ENCODE measurements at regions not wholly inside any gene's neighbourhood (a gene's known extent, or its start where the extent isn't known, plus 50 kb on each side); places are given as distances from the start of the nearest gene placed in this dataset.

- 0 out of 2 replicates have a peak, but pooled peaks cover 2% of the 10 kb centered on the region for H3K9me3 ChIP-seq (replicated peaks; ENCODE audit: control insufficient read depth, insufficient read depth, low read depth, low read length)
Observed at GRCh38 chr12:71233083-71233482, 75.3 kb upstream of the TSPAN8 start.

GRCh38 chr12:71230542-71230941 is 72.7 kb upstream of the TSPAN8 start:
- Histone ChIP-seq H3K27ac (ENCODE audit: extremely low read depth, low read depth, low read length) (no peak overlapping the region), H3K4me1 (replicated peaks in 1 of 2; ENCODE audit: control insufficient read depth in 2 of 2, insufficient read depth in 2 of 2, low read length in 2 of 2) (peaks cover 4 to 6% of the 10 kb centered on the region in 2 experiments; a peak in 3 of 5 replicates), H3K36me3 (ENCODE audit: control insufficient read depth, insufficient read depth, low read length) (no peaks in the 10 kb centered on the region), H3K79me2 (ENCODE audit: control insufficient read depth, insufficient read depth, low read length) (no peaks in the 10 kb centered on the region), H3K4me3 (no peak overlapping the region), H3K9ac (ENCODE audit: insufficient read depth in 1 of 2, low read depth in 2 of 2, low read length in 2 of 2) (no peak overlapping the region), H3K27me3 (ENCODE audit: control insufficient read depth in 2 of 2, insufficient read depth in 2 of 2, low read length in 2 of 2) (no peaks in the 10 kb centered on the region), H4K20me1 (replicated peaks; ENCODE audit: control insufficient read depth, insufficient read depth, low read length) (no peaks in the 10 kb centered on the region), H3K9me1 (ENCODE audit: control insufficient read depth, insufficient read depth, low read length) (no peaks in the 10 kb centered on the region), H3K9me3 (replicated peaks; ENCODE audit: control insufficient read depth, insufficient read depth, low read depth, low read length) (0 out of 2 replicates have a peak, but pooled peaks cover 2% of the 10 kb centered on the region), H2AFZ (ENCODE audit: low read depth, low read length) (no peak overlapping the region), H3K4me2 (ENCODE audit: insufficient read depth, low read length) (no peak overlapping the region)
- in situ Hi-C loops (cut with MboI), result no loop called here
- DNase-seq (ENCODE audit: extremely low read depth in 1 of 4, low spot score in 3 of 4), result no peak
- intact Hi-C loops (cut with micrococcal nuclease), result no loop called here
- no TSS peak for BruUV-seq (replicated peaks)
- POLR2A ChIA-PET, result no interaction called here
- no peak for TF ChIP-seq TAL1 (IDR thresholded peaks at IDR 0.05)
- no peak for TF ChIP-seq TSC22D4 (tag; IDR thresholded peaks at IDR 0.05)
- no peak for TF ChIP-seq HMG20B (CRISPR knock-in tag; IDR thresholded peaks at IDR 0.05)
- FAIRE-seq, result no peak
- no peak for ATAC-seq
- CTCF ChIA-PET (ENCODE audit: low intra/inter-chr PET ratio), result no interaction called here

More at GRCh38 chr12:71233083-71233482, 75.3 kb upstream of the TSPAN8 start:
- Histone ChIP-seq H3K9ac (ENCODE audit: insufficient read depth in 1 of 2, low read depth in 2 of 2, low read length in 2 of 2) (no peak overlapping the region), H3K4me3 (no peak overlapping the region), H3K4me2 (ENCODE audit: insufficient read depth, low read length) (no peak overlapping the region), H3K36me3 (ENCODE audit: control insufficient read depth, insufficient read depth, low read length) (no peaks in the 10 kb centered on the region), H2AFZ (ENCODE audit: low read depth, low read length) (no peak overlapping the region), H3K9me1 (ENCODE audit: control insufficient read depth, insufficient read depth, low read length) (no peaks in the 10 kb centered on the region), H3K4me1 (replicated peaks in 1 of 2; ENCODE audit: control insufficient read depth in 2 of 2, insufficient read depth in 2 of 2, low read length in 2 of 2) (peaks cover 9 to 29% of the 10 kb centered on the region in 2 experiments), H3K27me3 (ENCODE audit: control insufficient read depth in 2 of 2, insufficient read depth in 2 of 2, low read length in 2 of 2) (no peaks in the 10 kb centered on the region), H3K79me2 (ENCODE audit: control insufficient read depth, insufficient read depth, low read length) (no peaks in the 10 kb centered on the region), H3K27ac (ENCODE audit: extremely low read depth, low read depth, low read length) (no peak overlapping the region), H4K20me1 (replicated peaks; ENCODE audit: control insufficient read depth, insufficient read depth, low read length) (no peaks in the 10 kb centered on the region)
- POLR2A ChIA-PET, result no interaction called here
- ATAC-seq, result no peak
- no TSS peak for BruUV-seq (replicated peaks)
- TF ChIP-seq DACH1 (IDR thresholded peaks at IDR 0.05; ENCODE audit: partially characterized antibody) (no peak), ZNF12 (CRISPR knock-in tag; IDR thresholded peaks at IDR 0.05) (peak; percentile 93)
- FAIRE-seq, result no peak
- intact Hi-C loops (cut with micrococcal nuclease) (no loop called here), in situ Hi-C loops (cut with MboI) (no loop called here)
- no peak for DNase-seq (ENCODE audit: extremely low read depth in 1 of 4, low spot score in 3 of 4)
- WGBS (ENCODE audit: insufficient coverage, low coverage, missing lambda C conversion rate), result 85% methylated on average over 2 of the region's 2 CpGs
- CTCF ChIA-PET (ENCODE audit: low intra/inter-chr PET ratio), result no interaction called here
